Activated CD4-positive, alpha-beta memory T cell treated with anti-CD3 and anti-CD28 coated beads for 36 hours (primary cell): ENCODE measurements at regions not wholly inside any gene's neighbourhood (a gene's known extent, or its start where the extent isn't known, plus 50 kb on each side); places are given as distances from the start of the nearest gene placed in this dataset. TPM values are rescaled to one million over a fixed set of nuclear protein-coding genes. Genes with fewer than 3 reads are reported as not detected.
"Not testable (repeated sequence)": the region's sequence is repeated elsewhere in the genome, so short reads cannot be mapped to it uniquely, and the experiment has no call there.

Source experiments
- CTCF ChIA-PET: fragments of 350-600 bp; sonication (Branson Sonifier 250); formaldehyde crosslinking; loops from one replicate; lab custom pipeline; 2021; ENCODE audit warnings: antibody characterized with exemption, inconsistent platforms; lab: Charles Lee
- POLR2A ChIA-PET: fragments of 350-600 bp; sonication (Branson Sonifier 250); formaldehyde crosslinking; loops from one replicate; lab custom pipeline; 2021; ENCODE audit warnings: antibody characterized with exemption; lab: Charles Lee
- DNase-seq: peaks from one replicate; pipeline ENCODE4 v3.0.0-alpha.2; 2020
- H3K27ac Mint-ChIP-seq: one replicate; pipeline ENCODE4 v1.8.0; 2021; ENCODE audit warnings: mixed read lengths
- H3K27me3 Mint-ChIP-seq: one replicate; pipeline ENCODE4 v1.8.0; 2021; ENCODE audit warnings: mixed read lengths
- H3K36me3 Mint-ChIP-seq: one replicate; pipeline ENCODE4 v1.8.0; 2021; ENCODE audit warnings: mixed read lengths
- H3K4me1 Mint-ChIP-seq: one replicate; pipeline ENCODE4 v1.8.0; 2021; ENCODE audit warnings: low read depth, mixed read lengths
- H3K4me3 Mint-ChIP-seq: one replicate; pipeline ENCODE4 v1.8.0; 2021; ENCODE audit warnings: mild to moderate bottlenecking, mixed read lengths
- H3K9me3 Mint-ChIP-seq: one replicate; pipeline ENCODE4 v1.8.0; 2021; ENCODE audit warnings: mixed read lengths
- intact Hi-C: fragments of 100-400 bp; cut with micrococcal nuclease; formaldehyde crosslinking; loops from one replicate; pipeline ENCODE4 v1.15.1; 2023
- microRNA-seq: library from miRNA; unstranded; fragments of <30 nt; microRNA quantifications from one replicate; pipeline ENCODE4 v1.2.0, GENCODE V29; 2022; ENCODE audit warnings: borderline number of aligned reads, borderline microRNAs expressed, borderline replicate concordance

- not testable (repeated sequence) for H3K4me3 Mint-ChIP-seq, H3K36me3 Mint-ChIP-seq, DNase-seq
These were observed 77.5 kb upstream of the ZNF337 start for GRCh38 chr20:25774203-25774602.

GRCh38 chr20:25772437-25772836 lies 75.8 kb upstream of the ZNF337 start:
- DNase-seq, intact Hi-C loops, H3K27me3 Mint-ChIP-seq, H3K36me3 Mint-ChIP-seq, H3K4me1 Mint-ChIP-seq, H3K4me3 Mint-ChIP-seq, CTCF ChIA-PET, POLR2A ChIA-PET, H3K9me3 Mint-ChIP-seq, H3K27ac Mint-ChIP-seq: not testable (repeated sequence)

More at GRCh38 chr20:25774203-25774602, 77.5 kb upstream of the ZNF337 start:
- H3K4me1 Mint-ChIP-seq, H3K27ac Mint-ChIP-seq, intact Hi-C loops, H3K27me3 Mint-ChIP-seq, POLR2A ChIA-PET, H3K9me3 Mint-ChIP-seq, CTCF ChIA-PET: not testable (repeated sequence)

- H3K9me3 Mint-ChIP-seq, H3K4me3 Mint-ChIP-seq, CTCF ChIA-PET, POLR2A ChIA-PET, DNase-seq, H3K4me1 Mint-ChIP-seq, H3K36me3 Mint-ChIP-seq, H3K27ac Mint-ChIP-seq, intact Hi-C loops, H3K27me3 Mint-ChIP-seq: not testable (repeated sequence)
These were observed 75.2 kb upstream of the ZNF337 start for GRCh38 chr20:25771818-25772217.

- POLR2A ChIA-PET: no interaction called here
- no peaks in the 10 kb centered on the region for H3K9me3 Mint-ChIP-seq
- intact Hi-C loops: no loop called here
- H3K4me3 Mint-ChIP-seq: no peak overlapping the region
- no peaks in the 10 kb centered on the region for H3K36me3 Mint-ChIP-seq
- H3K27ac Mint-ChIP-seq: no peak overlapping the region
- no peak for DNase-seq
- no peaks in the 10 kb centered on the region for H3K27me3 Mint-ChIP-seq
- CTCF ChIA-PET: no interaction called here
- H3K4me1 Mint-ChIP-seq: no peaks in the 10 kb centered on the region
These were observed 64.9 kb upstream of the ZNF337 start for GRCh38 chr20:25761596-25761995.

- H3K36me3 Mint-ChIP-seq, DNase-seq, intact Hi-C loops, H3K27me3 Mint-ChIP-seq, H3K9me3 Mint-ChIP-seq, H3K27ac Mint-ChIP-seq, CTCF ChIA-PET, POLR2A ChIA-PET, H3K4me3 Mint-ChIP-seq, H3K4me1 Mint-ChIP-seq: not testable (repeated sequence)
These were observed 64.4 kb upstream of the ZNF337 start for GRCh38 chr20:25761046-25761445.

GRCh38 chr20:25750765-25751696 lies 54.4 kb upstream of the ZNF337 start:
- no peaks in the 10 kb centered on the region for H3K27me3 Mint-ChIP-seq
- DNase-seq: peak; percentile 80
- peak overlapping the region; percentile 58 for H3K27ac Mint-ChIP-seq
- no peaks in the 10 kb centered on the region for H3K9me3 Mint-ChIP-seq
- intact Hi-C loops: loop anchor here (1.0 to 2.0 kb wide), 2 partner anchors 54 to 127 kb away; partner anchors contain the start of genes NANP and ZNF337
- H3K36me3 Mint-ChIP-seq: no peaks in the 10 kb centered on the region
- CTCF ChIA-PET: no interaction called here
- peaks cover 18% of the 10 kb centered on the region for H3K4me1 Mint-ChIP-seq
- POLR2A ChIA-PET: no interaction called here
- peak overlapping the region; percentile 82 for H3K4me3 Mint-ChIP-seq

- intact Hi-C loops: loop anchor here (2.0 kb wide), 1 partner anchor 53 kb away; the partner anchor contains the start of gene ZNF337
- H3K9me3 Mint-ChIP-seq: no peaks in the 10 kb centered on the region
- H3K27ac Mint-ChIP-seq: no peak overlapping the region
- H3K4me3 Mint-ChIP-seq: peak overlapping the region; percentile 82
- no peaks in the 10 kb centered on the region for H3K36me3 Mint-ChIP-seq
- ChIA-PET CTCF (no interaction called here), POLR2A (no interaction called here)
- no peaks in the 10 kb centered on the region for H3K27me3 Mint-ChIP-seq
- no peak for DNase-seq
- peaks cover 18% of the 10 kb centered on the region for H3K4me1 Mint-ChIP-seq
These were observed 53.6 kb upstream of the ZNF337 start for GRCh38 chr20:25750220-25750764.

GRCh38 chr20:25749649-25750048 lies 53.0 kb upstream of the ZNF337 start:
- H3K27me3 Mint-ChIP-seq: no peaks in the 10 kb centered on the region
- H3K4me1 Mint-ChIP-seq: peaks cover 18% of the 10 kb centered on the region
- no peaks in the 10 kb centered on the region for H3K9me3 Mint-ChIP-seq
- DNase-seq: no peak
- no peak overlapping the region for H3K27ac Mint-ChIP-seq
- CTCF ChIA-PET: no interaction called here
- intact Hi-C loops: loop anchor here (2.0 kb wide), 1 partner anchor 53 kb away; the partner anchor contains the start of gene ZNF337
- POLR2A ChIA-PET: no interaction called here
- no peak overlapping the region for H3K4me3 Mint-ChIP-seq
- no peaks in the 10 kb centered on the region for H3K36me3 Mint-ChIP-seq

Small RNAs in the stretch of these regions (microRNA-seq; reads per million reads assigned to microRNA genes)
- gene MIR663A: not detected
